ENCODE measurements at regions not wholly inside any gene's neighbourhood (a gene's known extent, or its start where the extent isn't known, plus 50 kb on each side); places are given as distances from the start of the nearest gene placed in this dataset.

DNA sequence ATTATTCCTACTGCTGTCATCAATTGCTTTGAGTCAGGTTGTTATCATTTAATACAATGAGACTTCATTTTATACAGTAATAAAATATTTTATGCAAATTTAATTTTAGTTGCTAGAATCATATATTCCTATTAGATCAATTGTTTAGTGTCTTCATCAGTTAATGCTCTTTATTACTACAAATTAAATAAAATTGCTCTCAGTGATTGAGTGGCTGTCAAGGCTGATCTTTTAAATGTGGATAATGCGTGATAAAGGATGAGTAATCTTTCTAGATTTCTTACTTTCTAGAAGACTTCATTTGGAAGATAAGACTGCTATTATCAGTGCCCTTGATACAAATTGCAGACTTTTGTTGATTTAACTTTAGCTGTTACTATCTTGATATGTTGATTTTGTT lies 59.6 kb upstream of the CDH2 start:
- Histone ChIP-seq H3K27ac (no peak overlapping the region), H3K4me3 (no peak overlapping the region), H3K9me3 (no peaks in the 10 kb centered on the region), H3K4me2 (no peak overlapping the region), H3K4me1 (no peaks in the 10 kb centered on the region)
- POLR2A ChIA-PET = no interaction called here
- no peak for FAIRE-seq
- TF ChIP-seq, protein P1, sequence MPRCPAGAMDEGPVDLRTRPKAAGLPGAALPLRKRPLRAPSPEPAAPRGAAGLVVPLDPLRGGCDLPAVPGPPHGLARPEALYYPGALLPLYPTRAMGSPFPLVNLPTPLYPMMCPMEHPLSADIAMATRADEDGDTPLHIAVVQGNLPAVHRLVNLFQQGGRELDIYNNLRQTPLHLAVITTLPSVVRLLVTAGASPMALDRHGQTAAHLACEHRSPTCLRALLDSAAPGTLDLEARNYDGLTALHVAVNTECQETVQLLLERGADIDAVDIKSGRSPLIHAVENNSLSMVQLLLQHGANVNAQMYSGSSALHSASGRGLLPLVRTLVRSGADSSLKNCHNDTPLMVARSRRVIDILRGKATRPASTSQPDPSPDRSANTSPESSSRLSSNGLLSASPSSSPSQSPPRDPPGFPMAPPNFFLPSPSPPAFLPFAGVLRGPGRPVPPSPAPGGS (IDR thresholded peaks at IDR 0.05) = no peak
- TF ChIP-seq RCOR1 (IDR thresholded peaks at IDR 0.05; ENCODE audit: low read depth, low read length) (no peak), NPAS2 (CRISPR knock-in tag; IDR thresholded peaks at IDR 0.05; ENCODE audit: borderline replicate concordance) (no peak), RNF2 (IDR thresholded peaks at IDR 0.05; ENCODE audit: borderline replicate concordance, low read depth) (no peak), HEYL (CRISPR knock-in tag; IDR thresholded peaks at IDR 0.05) (no peak), SREBF2 (IDR thresholded peaks at IDR 0.05) (no peak), CHD4 (IDR thresholded peaks at IDR 0.05; ENCODE audit: borderline replicate concordance) (no peak)
- TF ChIP-seq, protein P2, sequence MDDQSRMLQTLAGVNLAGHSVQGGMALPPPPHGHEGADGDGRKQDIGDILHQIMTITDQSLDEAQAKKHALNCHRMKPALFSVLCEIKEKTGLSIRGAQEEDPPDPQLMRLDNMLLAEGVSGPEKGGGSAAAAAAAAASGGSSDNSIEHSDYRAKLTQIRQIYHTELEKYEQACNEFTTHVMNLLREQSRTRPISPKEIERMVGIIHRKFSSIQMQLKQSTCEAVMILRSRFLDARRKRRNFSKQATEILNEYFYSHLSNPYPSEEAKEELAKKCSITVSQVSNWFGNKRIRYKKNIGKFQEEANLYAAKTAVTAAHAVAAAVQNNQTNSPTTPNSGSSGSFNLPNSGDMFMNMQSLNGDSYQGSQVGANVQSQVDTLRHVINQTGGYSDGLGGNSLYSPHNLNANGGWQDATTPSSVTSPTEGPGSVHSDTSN (IDR thresholded peaks at IDR 0.05) = no peak
- CTCF ChIA-PET = interaction anchor here (0.7 kb wide), 1 partner anchor 838 kb away, joined by 3 read pairs; no protein-coding TSS in a partner anchor
- WGBS (ENCODE audit: missing lambda C conversion rate) = 86% methylated on average over 1 of the region's 1 CpG
- DNase-seq (ENCODE audit: low read depth in 1 of 2, low spot score in 1 of 2) = no peak
- ATAC-seq = no peak

Small RNA genes lying in the stretch of these regions (small RNA-seq; reads per million reads assigned to genes)
- gene AC023932.1 (0 reads per million in 6 experiments), gene AC105245.1 (0 reads per million in 6 experiments), gene RNU6-408P (0 reads per million in 6 experiments)
